GM19468 (cell line): ENCODE measurements at regions not wholly inside any gene's neighbourhood (a gene's known extent, or its start where the extent isn't known, plus 50 kb on each side); places are given as distances from the start of the nearest gene placed in this dataset.

ENCODE experiments used
- ATAC-seq: cut with Tn5 transposase; IDR thresholded peaks from one replicate; pipeline ENCODE4 v1.9.1; 2021; ENCODE audit warnings: mild to moderate bottlenecking, moderate library complexity, moderate number of reproducible peaks; ENCODE audit not compliant: unreplicated experiment; ENCODE audit errors: extremely low read depth

GRCh38 chr6:147802459-147802858 is 294.0 kb downstream of the SAMD5 start:
- ATAC-seq = no peak

- ATAC-seq = no peak
Measured at GRCh38 chr6:147805155-147805554, 296.7 kb downstream of the SAMD5 start.

GRCh38 chr6:147806697-147807096 is 298.2 kb downstream of the SAMD5 start:
- no peak for ATAC-seq

- no peak for ATAC-seq
Measured at GRCh38 chr6:147808640-147809039, 300.1 kb downstream of the SAMD5 start.

- no peak for ATAC-seq
Measured at GRCh38 chr6:147811913-147812629, 303.6 kb downstream of the SAMD5 start.

GRCh38 chr6:147817042-147817689 is 308.7 kb downstream of the SAMD5 start:
- no peak for ATAC-seq

- ATAC-seq = no peak
Measured at GRCh38 chr6:147820520-147820919, 312.0 kb downstream of the SAMD5 start.

- ATAC-seq = no peak
Measured at GRCh38 chr6:147821295-147821897, 312.9 kb downstream of the SAMD5 start.

- ATAC-seq = no peak
Measured at GRCh38 chr6:147823936-147824335, 315.4 kb downstream of the SAMD5 start.

GRCh38 chr6:147825848-147826247 is 317.4 kb downstream of the SAMD5 start:
- ATAC-seq = no peak

GRCh38 chr6:147826698-147827097 is 318.2 kb downstream of the SAMD5 start:
- no peak for ATAC-seq

GRCh38 chr6:147829418-147829817 is 320.9 kb downstream of the SAMD5 start:
- ATAC-seq = no peak

- ATAC-seq = no peak
Measured at GRCh38 chr6:147829835-147830234, 321.3 kb downstream of the SAMD5 start.

- no peak for ATAC-seq
Measured at GRCh38 chr6:147831356-147831755, 322.9 kb downstream of the SAMD5 start.

GRCh38 chr6:147833607-147834006 is 325.1 kb downstream of the SAMD5 start:
- no peak for ATAC-seq

- ATAC-seq = no peak
Measured at GRCh38 chr6:147834084-147834776, 325.7 kb downstream of the SAMD5 start.

GRCh38 chr6:147837540-147837939 is 329.1 kb downstream of the SAMD5 start:
- ATAC-seq = no peak

GRCh38 chr6:147839708-147840610 is 331.5 kb downstream of the SAMD5 start:
- ATAC-seq = no peak

- no peak for ATAC-seq
Measured at GRCh38 chr6:147841547-147842148, 333.2 kb downstream of the SAMD5 start.
